ENCODE measurements at regions not wholly inside any gene's neighbourhood (a gene's known extent, or its start where the extent isn't known, plus 50 kb on each side); places are given as distances from the start of the nearest gene placed in this dataset.

DNA sequence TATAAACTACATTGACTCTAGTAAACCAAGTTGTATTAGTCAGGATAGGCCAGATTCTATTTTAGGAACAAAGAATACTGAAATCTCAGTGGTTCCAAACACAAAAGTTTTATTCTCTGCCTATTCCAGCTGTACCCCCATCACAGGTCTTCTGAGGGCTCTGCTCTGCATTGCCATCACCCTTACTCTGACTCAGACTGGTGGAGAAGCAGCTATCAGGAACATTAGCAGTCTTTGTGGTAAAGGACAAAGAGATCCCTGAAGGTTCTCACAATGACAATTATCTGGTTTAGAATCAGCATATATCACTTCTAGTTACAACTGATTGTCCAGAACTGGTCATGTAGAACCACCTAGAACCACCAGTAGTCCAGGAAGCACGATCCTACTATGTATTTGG lies 251.1 kb downstream of the GLUD2 start:
- H3K4me1 ChIP-seq, result no peaks in the 10 kb centered on the region
- H3K27me3 ChIP-seq (ENCODE audit: insufficient read depth in 3 of 3, low read length in 2 of 3), result no peaks in the 10 kb centered on the region
- intact Hi-C loops (cut with DNase I), result no loop called here
- H3K27ac ChIP-seq, result no peak overlapping the region
- ATAC-seq, result no peak
- no peak for TF ChIP-seq CTCF (IDR thresholded peaks at IDR 0.05)
- no peaks in the 10 kb centered on the region for H3K9me3 ChIP-seq
- DNase-seq, result no peak
- H3K36me3 ChIP-seq (ENCODE audit: insufficient read depth in 1 of 2, low read depth in 1 of 2), result no peaks in the 10 kb centered on the region
- WGBS, 3 donors, result 45 to 64% (median 48%) methylated on average over 1 of the region's 1 CpG
- H3K4me3 ChIP-seq, result no peak overlapping the region

GRCh38 chrX:121301356-121301755 lies 253.9 kb downstream of the GLUD2 start:
- H3K36me3 ChIP-seq (ENCODE audit: insufficient read depth in 1 of 2, low read depth in 1 of 2), result no peaks in the 10 kb centered on the region
- WGBS, 3 donors, result 93 to 98% (median 94%) methylated on average over 2 of the region's 2 CpGs
- H3K4me1 ChIP-seq, result no peaks in the 10 kb centered on the region
- intact Hi-C loops (cut with DNase I), result no loop called here
- no peaks in the 10 kb centered on the region for H3K9me3 ChIP-seq
- no peak overlapping the region for H3K27ac ChIP-seq
- no peak overlapping the region for H3K4me3 ChIP-seq
- no peak for TF ChIP-seq CTCF (IDR thresholded peaks at IDR 0.05)
- no peaks in the 10 kb centered on the region for H3K27me3 ChIP-seq (ENCODE audit: insufficient read depth in 3 of 3, low read length in 2 of 3)
- no peak for ATAC-seq
- DNase-seq, result no peak

GRCh38 chrX:121301822-121302221 lies 254.4 kb downstream of the GLUD2 start:
- WGBS, 3 donors, result 91 to 97% (median 93%) methylated on average over 1 of the region's 1 CpG

GRCh38 chrX:121307449-121307848 lies 260.0 kb downstream of the GLUD2 start:
- H3K9me3 ChIP-seq, result no peaks in the 10 kb centered on the region
- no peaks in the 10 kb centered on the region for H3K36me3 ChIP-seq (ENCODE audit: insufficient read depth in 1 of 2, low read depth in 1 of 2)
- ATAC-seq, result no peak
- no peak overlapping the region for H3K27ac ChIP-seq
- intact Hi-C loops (cut with DNase I), result no loop called here
- WGBS, 3 donors, result 64 to 75% (median 73%) methylated on average over 3 of the region's 3 CpGs
- no peak for DNase-seq
- TF ChIP-seq CTCF (IDR thresholded peaks at IDR 0.05), result no peak
- H3K4me3 ChIP-seq, result no peak overlapping the region
- no peaks in the 10 kb centered on the region for H3K27me3 ChIP-seq (ENCODE audit: insufficient read depth in 3 of 3, low read length in 2 of 3)
- H3K4me1 ChIP-seq, result no peaks in the 10 kb centered on the region

More at GRCh38 chrX:121301822-121302221, 254.4 kb downstream of the GLUD2 start:
- ATAC-seq, result no peak
- intact Hi-C loops (cut with DNase I), result no loop called here
- Histone ChIP-seq H3K9me3 (no peaks in the 10 kb centered on the region), H3K27me3 (ENCODE audit: insufficient read depth in 3 of 3, low read length in 2 of 3) (no peaks in the 10 kb centered on the region), H3K36me3 (ENCODE audit: insufficient read depth in 1 of 2, low read depth in 1 of 2) (no peaks in the 10 kb centered on the region), H3K4me1 (no peaks in the 10 kb centered on the region), H3K4me3 (no peak overlapping the region), H3K27ac (no peak overlapping the region)
- DNase-seq, result no peak
- TF ChIP-seq CTCF (IDR thresholded peaks at IDR 0.05), result no peak

GRCh38 chrX:121308276-121308805 lies 260.9 kb downstream of the GLUD2 start:
- Histone ChIP-seq H3K27me3 (ENCODE audit: insufficient read depth in 3 of 3, low read length in 2 of 3) (no peaks in the 10 kb centered on the region), H3K9me3 (no peaks in the 10 kb centered on the region), H3K4me3 (no peak overlapping the region), H3K4me1 (no peaks in the 10 kb centered on the region), H3K36me3 (ENCODE audit: insufficient read depth in 1 of 2, low read depth in 1 of 2) (no peaks in the 10 kb centered on the region), H3K27ac (no peak overlapping the region)
- WGBS, 3 donors, result 6 to 12% (median 7%) methylated on average over 3 of the region's 3 CpGs
- TF ChIP-seq CTCF (IDR thresholded peaks at IDR 0.05), result peak; percentile 13
- ATAC-seq, result no peak
- DNase-seq, result no peak
- intact Hi-C loops (cut with DNase I), result no loop called here
